ENCODE measurements at regions not wholly inside any gene's neighbourhood (a gene's known extent, or its start where the extent isn't known, plus 50 kb on each side); places are given as distances from the start of the nearest gene placed in this dataset.

GRCh38 chr6:47164877-47165276 is 122.7 kb upstream of the ADGRF1 start:
- intact Hi-C loops (cut with micrococcal nuclease; ENCODE audit: unreplicated experiment), result no loop called here
- POLR2A ChIA-PET (ENCODE audit: low non-redundant PET), result no interaction called here
- Histone ChIP-seq H3K27ac (ENCODE audit: low read depth, low read length, poor library complexity, severe bottlenecking) (no peak overlapping the region), H3K9me3 (ENCODE audit: low read depth, low read length, poor library complexity, severe bottlenecking) (no peaks in the 10 kb centered on the region), H3K27me3 (replicated peaks; ENCODE audit: insufficient read depth, low read depth, low read length, poor library complexity) (no peaks in the 10 kb centered on the region), H3K36me3 (ENCODE audit: insufficient read depth, low read length, poor library complexity, severe bottlenecking) (no peaks in the 10 kb centered on the region), H3K4me3 (ENCODE audit: low read depth, low read length, poor library complexity, severe bottlenecking) (no peak overlapping the region), H3K4me1 (ENCODE audit: insufficient read depth, low read length, poor library complexity, severe bottlenecking) (peaks cover 7% of the 10 kb centered on the region)
- no peak for DNase-seq (ENCODE audit: low spot score)
- no TSS peak for BruUV-seq (replicated peaks)
- TF ChIP-seq EZH2 (IDR thresholded peaks at IDR 0.05; ENCODE audit: borderline replicate concordance, low read depth, low read length, poor library complexity, severe bottlenecking) (no peak), CTCF (conservative IDR thresholded peaks at IDR 0.05; ENCODE audit: low read depth, low read length) (no peak)
- CTCF ChIA-PET, result no interaction called here

GRCh38 chr6:47163536-47163935 is 121.4 kb upstream of the ADGRF1 start:
- H3K4me3 ChIP-seq (ENCODE audit: low read depth, low read length, poor library complexity, severe bottlenecking), result no peak overlapping the region
- H3K27ac ChIP-seq (ENCODE audit: low read depth, low read length, poor library complexity, severe bottlenecking), result no peak overlapping the region
- intact Hi-C loops (cut with micrococcal nuclease; ENCODE audit: unreplicated experiment), result no loop called here
- H3K27me3 ChIP-seq (replicated peaks; ENCODE audit: insufficient read depth, low read depth, low read length, poor library complexity), result no peaks in the 10 kb centered on the region
- TF ChIP-seq EZH2 (IDR thresholded peaks at IDR 0.05; ENCODE audit: borderline replicate concordance, low read depth, low read length, poor library complexity, severe bottlenecking) (no peak), CTCF (conservative IDR thresholded peaks at IDR 0.05; ENCODE audit: low read depth, low read length) (no peak)
- DNase-seq (ENCODE audit: low spot score), result no peak
- CTCF ChIA-PET, result no interaction called here
- H3K4me1 ChIP-seq (ENCODE audit: insufficient read depth, low read length, poor library complexity, severe bottlenecking), result peaks cover 4% of the 10 kb centered on the region
- POLR2A ChIA-PET (ENCODE audit: low non-redundant PET), result no interaction called here
- H3K9me3 ChIP-seq (ENCODE audit: low read depth, low read length, poor library complexity, severe bottlenecking), result no peaks in the 10 kb centered on the region
- no TSS peak for BruUV-seq (replicated peaks)
- no peaks in the 10 kb centered on the region for H3K36me3 ChIP-seq (ENCODE audit: insufficient read depth, low read length, poor library complexity, severe bottlenecking)

- DNase-seq (ENCODE audit: low spot score), result no peak
- ChIA-PET CTCF (no interaction called here), POLR2A (ENCODE audit: low non-redundant PET) (no interaction called here)
- intact Hi-C loops (cut with micrococcal nuclease; ENCODE audit: unreplicated experiment), result no loop called here
- Histone ChIP-seq H3K4me1 (ENCODE audit: insufficient read depth, low read length, poor library complexity, severe bottlenecking) (no peaks in the 10 kb centered on the region), H3K27me3 (replicated peaks; ENCODE audit: insufficient read depth, low read depth, low read length, poor library complexity) (no peaks in the 10 kb centered on the region), H3K9me3 (ENCODE audit: low read depth, low read length, poor library complexity, severe bottlenecking) (no peaks in the 10 kb centered on the region), H3K4me3 (ENCODE audit: low read depth, low read length, poor library complexity, severe bottlenecking) (no peak overlapping the region), H3K27ac (ENCODE audit: low read depth, low read length, poor library complexity, severe bottlenecking) (no peak overlapping the region), H3K36me3 (ENCODE audit: insufficient read depth, low read length, poor library complexity, severe bottlenecking) (no peaks in the 10 kb centered on the region)
- no peak for TF ChIP-seq CTCF (conservative IDR thresholded peaks at IDR 0.05; ENCODE audit: low read depth, low read length)
- no peak for TF ChIP-seq EZH2 (IDR thresholded peaks at IDR 0.05; ENCODE audit: borderline replicate concordance, low read depth, low read length, poor library complexity, severe bottlenecking)
- no TSS peak for BruUV-seq (replicated peaks)
Observed at GRCh38 chr6:47162793-47163192, 120.7 kb upstream of the ADGRF1 start.

Data from A673 (cell line).